GM06990 (cell line): ENCODE measurements at regions not wholly inside any gene's neighbourhood (a gene's known extent, or its start where the extent isn't known, plus 50 kb on each side); places are given as distances from the start of the nearest gene placed in this dataset.

Experiments
- DNase-seq: peaks from one replicate; pipeline ENCODE4 v3.0.0-alpha.2; 2011; ENCODE audit not compliant: insufficient read length; ENCODE audit errors: extremely low read depth
- H3K27me3 ChIP-seq: replicated peaks from 2 replicates; pipeline ENCODE4 v1.6.0; 2011; ENCODE audit warnings: low read length; ENCODE audit not compliant: control insufficient read depth, insufficient read depth
- H3K36me3 ChIP-seq: 2 replicates; pipeline ENCODE4 v1.5.1; 2011; ENCODE audit warnings: low read length; ENCODE audit not compliant: control insufficient read depth, insufficient read depth
- H3K4me3 ChIP-seq: replicated peaks from 2 replicates; pipeline ENCODE4 v1.5.1; 2011; ENCODE audit warnings: low read depth, mild to moderate bottlenecking, control low read depth, low read length
- TF ChIP-seq, protein P1 (sequence below): IDR thresholded peaks from 2 replicates; pipeline ENCODE4 v1.5.1; 2011; ENCODE audit warnings: low read length, control low read depth, mild to moderate bottlenecking, inconsistent platforms; ENCODE audit not compliant: insufficient read depth, poor library complexity, severe bottlenecking

DNA sequence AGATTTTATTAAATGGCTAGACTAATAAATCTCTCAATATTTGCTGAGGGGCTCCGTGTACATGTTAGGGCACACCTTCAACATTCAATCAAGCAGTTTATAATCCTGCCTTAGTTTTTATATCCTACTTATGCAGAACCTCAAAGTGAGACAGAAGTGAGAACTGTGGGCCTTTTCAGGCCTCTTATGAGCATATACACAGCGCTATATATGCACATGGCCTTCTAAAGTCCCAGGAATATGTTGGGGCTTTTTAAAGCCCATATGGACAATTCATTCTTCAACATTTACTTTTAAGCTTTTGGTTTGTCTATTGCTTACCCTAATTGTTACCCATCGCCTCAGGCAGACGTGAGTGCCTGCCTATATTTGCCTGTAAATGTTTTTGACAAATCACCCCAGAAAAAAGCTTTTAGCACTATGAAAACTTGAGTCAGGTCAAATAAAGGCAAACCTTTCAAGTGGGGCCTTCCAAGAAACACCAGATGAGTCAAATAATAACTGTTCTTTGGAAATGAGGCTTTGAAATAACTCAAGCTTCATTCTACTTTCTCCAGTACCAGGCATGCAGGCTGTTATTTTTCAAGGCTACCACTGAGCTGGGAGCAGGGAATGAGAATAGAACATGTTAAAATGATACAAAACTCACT is 58.2 kb downstream of the ESM1 start:
- Histone ChIP-seq H3K27me3 (no peaks in the 10 kb centered on the region; the same call in 1 of the 2 replicates), H3K36me3 (no peaks in the 10 kb centered on the region), H3K4me3 (no peak overlapping the region)
- TF ChIP-seq, protein P1, sequence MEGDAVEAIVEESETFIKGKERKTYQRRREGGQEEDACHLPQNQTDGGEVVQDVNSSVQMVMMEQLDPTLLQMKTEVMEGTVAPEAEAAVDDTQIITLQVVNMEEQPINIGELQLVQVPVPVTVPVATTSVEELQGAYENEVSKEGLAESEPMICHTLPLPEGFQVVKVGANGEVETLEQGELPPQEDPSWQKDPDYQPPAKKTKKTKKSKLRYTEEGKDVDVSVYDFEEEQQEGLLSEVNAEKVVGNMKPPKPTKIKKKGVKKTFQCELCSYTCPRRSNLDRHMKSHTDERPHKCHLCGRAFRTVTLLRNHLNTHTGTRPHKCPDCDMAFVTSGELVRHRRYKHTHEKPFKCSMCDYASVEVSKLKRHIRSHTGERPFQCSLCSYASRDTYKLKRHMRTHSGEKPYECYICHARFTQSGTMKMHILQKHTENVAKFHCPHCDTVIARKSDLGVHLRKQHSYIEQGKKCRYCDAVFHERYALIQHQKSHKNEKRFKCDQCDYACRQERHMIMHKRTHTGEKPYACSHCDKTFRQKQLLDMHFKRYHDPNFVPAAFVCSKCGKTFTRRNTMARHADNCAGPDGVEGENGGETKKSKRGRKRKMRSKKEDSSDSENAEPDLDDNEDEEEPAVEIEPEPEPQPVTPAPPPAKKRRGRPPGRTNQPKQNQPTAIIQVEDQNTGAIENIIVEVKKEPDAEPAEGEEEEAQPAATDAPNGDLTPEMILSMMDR, result no peak
- no peak for DNase-seq

DNA sequence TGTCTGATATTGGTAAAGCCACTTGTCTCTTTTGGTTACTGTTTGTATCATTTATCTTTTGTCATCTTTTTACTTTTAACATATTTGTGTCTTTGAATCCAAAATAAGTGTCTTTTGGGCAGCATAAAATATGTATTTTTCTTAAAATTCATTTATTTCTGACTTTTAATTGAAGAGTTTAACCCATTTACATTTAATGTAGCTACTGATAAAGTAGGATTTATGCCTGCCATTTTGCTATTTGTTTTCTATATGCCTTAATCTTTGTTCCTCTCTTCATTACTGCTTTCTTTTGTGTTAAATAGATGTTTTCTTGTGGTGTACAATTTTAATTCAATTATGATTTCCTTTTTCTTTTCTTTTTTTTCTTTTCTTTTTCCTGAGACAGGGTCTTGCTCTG is 60.9 kb downstream of the ESM1 start:
- Histone ChIP-seq H3K4me3 (no peak overlapping the region), H3K27me3 (no peaks in the 10 kb centered on the region), H3K36me3 (no peaks in the 10 kb centered on the region)
- TF ChIP-seq, protein P1, result no peak
- no peak for DNase-seq

DNA sequence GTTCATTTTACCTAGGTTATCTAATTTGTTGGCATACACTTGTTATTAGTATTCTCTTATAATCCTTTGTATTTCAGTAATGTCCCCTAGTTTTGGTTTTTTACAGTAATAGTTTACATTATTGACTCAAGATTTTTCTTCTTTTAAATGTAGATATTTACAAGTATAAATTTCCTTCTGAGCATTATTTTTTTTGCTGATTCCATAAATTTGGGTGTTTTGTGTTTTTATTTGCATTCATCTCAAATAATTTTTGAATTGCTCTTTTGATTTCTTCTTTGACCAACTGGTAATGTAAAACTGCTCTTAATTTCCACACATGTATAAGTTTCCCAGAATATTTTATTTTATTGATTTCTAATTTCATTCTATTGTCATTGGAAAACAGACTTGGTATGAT is 68.1 kb downstream of the ESM1 start:
- Histone ChIP-seq H3K27me3 (no peaks in the 10 kb centered on the region), H3K36me3 (no peaks in the 10 kb centered on the region), H3K4me3 (no peak overlapping the region)
- DNase-seq, result no peak
- TF ChIP-seq, protein P1, result no peak

DNA sequence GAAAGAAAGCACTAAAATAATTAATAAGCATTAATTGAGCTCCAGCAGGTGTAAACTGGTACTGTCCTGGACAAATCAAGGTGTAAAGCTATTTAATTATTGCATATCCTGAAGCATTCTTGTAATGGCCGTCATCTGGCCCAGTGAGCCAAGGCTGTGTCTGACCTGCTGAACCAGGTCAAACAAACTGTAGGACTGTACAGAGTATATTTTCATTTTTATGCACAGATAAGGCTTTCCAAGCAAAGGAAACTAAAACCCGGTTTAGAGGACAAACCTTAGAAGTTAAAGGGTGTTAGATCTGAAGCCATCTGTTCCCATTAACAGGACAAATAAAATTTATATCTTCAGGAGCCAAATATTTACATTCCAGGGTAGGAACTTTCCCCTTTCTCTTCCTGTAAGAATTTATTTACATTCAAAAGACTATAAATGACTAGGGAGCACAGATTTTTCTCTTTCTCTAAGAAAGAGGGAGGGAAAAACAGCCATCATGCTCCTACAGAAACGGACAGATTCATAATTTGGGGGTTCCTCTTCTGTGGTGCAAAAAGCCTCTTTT is 69.8 kb downstream of the ESM1 start:
- Histone ChIP-seq H3K4me3 (no peak overlapping the region), H3K36me3 (no peaks in the 10 kb centered on the region), H3K27me3 (no peaks in the 10 kb centered on the region)
- TF ChIP-seq, protein P1, result no peak
- no peak for DNase-seq

DNA sequence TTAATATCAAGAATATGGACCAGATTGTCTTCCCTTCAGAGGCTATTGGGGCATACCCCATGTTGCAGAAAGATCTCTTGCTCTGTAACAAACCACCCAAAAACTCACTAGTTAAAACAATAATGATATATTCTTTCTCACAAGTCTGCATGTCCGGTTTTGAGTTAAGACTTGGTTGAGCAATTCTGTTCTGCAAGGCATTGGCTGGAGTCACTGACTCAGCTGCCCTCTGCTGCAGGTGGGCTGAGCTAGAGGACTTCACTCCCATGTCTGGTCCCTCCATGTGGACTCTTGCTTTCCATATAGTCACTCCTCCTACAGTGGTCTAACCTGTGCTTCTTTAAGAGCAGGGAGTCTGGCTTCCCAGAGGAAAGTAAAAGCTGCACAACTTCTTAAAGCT is 73.4 kb downstream of the ESM1 start:
- DNase-seq, result no peak
- Histone ChIP-seq H3K36me3 (no peaks in the 10 kb centered on the region), H3K27me3 (no peaks in the 10 kb centered on the region; the same call in 1 of the 2 replicates), H3K4me3 (no peak overlapping the region)
- TF ChIP-seq, protein P1, result no peak
